ENCODE measurements at regions not wholly inside any gene's neighbourhood (a gene's known extent, or its start where the extent isn't known, plus 50 kb on each side); places are given as distances from the start of the nearest gene placed in this dataset.
A peak's percentile ranks its signal among the peaks of the same experiment; 100 is the strongest.

- DNase-seq: no peak
These were observed 92.3 kb upstream of the LRIG1 start for GRCh38 chr3:66592927-66593625.

GRCh38 chr3:66593978-66594377 lies 93.2 kb upstream of the LRIG1 start:
- no peak for DNase-seq

- DNase-seq: no peak
These were observed 96.6 kb upstream of the LRIG1 start for GRCh38 chr3:66597308-66597863.

GRCh38 chr3:66598168-66598567 lies 97.3 kb upstream of the LRIG1 start:
- peak; percentile 46 for DNase-seq

- DNase-seq: no peak
These were observed 101.4 kb upstream of the LRIG1 start for GRCh38 chr3:66602237-66602636.

GRCh38 chr3:66602691-66603090 lies 101.9 kb upstream of the LRIG1 start:
- DNase-seq: no peak

- no peak for DNase-seq
These were observed 102.4 kb upstream of the LRIG1 start for GRCh38 chr3:66603151-66603611.

GRCh38 chr3:66604481-66604880 lies 103.7 kb upstream of the LRIG1 start:
- DNase-seq: no peak

GRCh38 chr3:66606126-66606525 lies 105.3 kb upstream of the LRIG1 start:
- no peak for DNase-seq

- no peak for DNase-seq
These were observed 106.0 kb upstream of the LRIG1 start for GRCh38 chr3:66606868-66607267.

- DNase-seq: peak; percentile 75
These were observed 109.1 kb upstream of the LRIG1 start for GRCh38 chr3:66609660-66610561.

- DNase-seq: no peak
These were observed 109.7 kb upstream of the LRIG1 start for GRCh38 chr3:66610562-66610909.

- no peak for DNase-seq
These were observed 115.0 kb upstream of the LRIG1 start for GRCh38 chr3:66615643-66616301.

GRCh38 chr3:66617351-66617750 lies 116.5 kb upstream of the LRIG1 start:
- no peak for DNase-seq

- no peak for DNase-seq
These were observed 117.2 kb upstream of the LRIG1 start for GRCh38 chr3:66618066-66618465.

GRCh38 chr3:66620296-66620695 lies 119.5 kb upstream of the LRIG1 start:
- DNase-seq: no peak

- DNase-seq: no peak
These were observed 122.1 kb upstream of the LRIG1 start for GRCh38 chr3:66622756-66623457.

- no peak for DNase-seq
These were observed 124.8 kb upstream of the LRIG1 start for GRCh38 chr3:66625505-66626216.

- DNase-seq: no peak
These were observed 128.5 kb upstream of the LRIG1 start for GRCh38 chr3:66629150-66629981.

- no peak for DNase-seq
These were observed 129.2 kb upstream of the LRIG1 start for GRCh38 chr3:66629982-66630368.
